ENCODE measurements at regions not wholly inside any gene's neighbourhood (a gene's known extent, or its start where the extent isn't known, plus 50 kb on each side); places are given as distances from the start of the nearest gene placed in this dataset.

- no peak for TF ChIP-seq CTCF (conservative IDR thresholded peaks at IDR 0.05; ENCODE audit: low read length)
- no peak for TF ChIP-seq EZH2phosphoT487 (IDR thresholded peaks at IDR 0.05; ENCODE audit: borderline replicate concordance)
Measured at GRCh38 chr1:47629201-47629600, 191.4 kb downstream of the FOXD2 start.

Measured in Loucy (cell line).